DND-41 (cell line): ENCODE measurements at regions not wholly inside any gene's neighbourhood (a gene's known extent, or its start where the extent isn't known, plus 50 kb on each side); places are given as distances from the start of the nearest gene placed in this dataset.

Source experiments
- ATAC-seq: fragments of 200-7000 bp; cut with Tn5 transposase; 3 replicates; pipeline ENCODE4 v1.9.1; 2021; ENCODE audit warnings: low read depth; ENCODE audit not compliant: insufficient read depth
- DNase-seq: peaks from one replicate; pipeline ENCODE4 v3.0.0-alpha.2; 2020
- H2AFZ ChIP-seq: 2 replicates; pipeline ENCODE4 v1.6.0; 2012; ENCODE audit warnings: low read depth, low read length
- H3K27ac ChIP-seq: 2 replicates; pipeline ENCODE4 v1.5.1; 2012; ENCODE audit warnings: low read length, inconsistent platforms
- H3K27me3 ChIP-seq: fragments of 200-600 bp; sonication (generic); 2 replicates; pipeline ENCODE4 v1.6.0; 2012; ENCODE audit warnings: low read length, mild to moderate bottlenecking, inconsistent platforms; ENCODE audit not compliant: insufficient read depth, poor library complexity
- H3K36me3 ChIP-seq: 2 replicates; pipeline ENCODE4 v1.5.1; 2012; ENCODE audit warnings: low read length, inconsistent platforms; ENCODE audit not compliant: insufficient read depth
- H3K4me1 ChIP-seq: 2 replicates; pipeline ENCODE4 v1.5.1; 2012; ENCODE audit warnings: mild to moderate bottlenecking, low read length; ENCODE audit not compliant: insufficient read depth
- H3K4me2 ChIP-seq: 2 replicates; pipeline ENCODE4 v1.6.0; 2012; ENCODE audit warnings: mild to moderate bottlenecking, moderate library complexity, low read length, inconsistent platforms; ENCODE audit not compliant: insufficient read depth
- H3K4me3 ChIP-seq, 2 experiments: fragments of 200-600 bp in 1 of 2; shearing (Covaris generic) in 1 of 2; 2 replicates each; pipeline ENCODE4 v1.5.1; 2012 to 2016; ENCODE audit warnings: inconsistent platforms in 2 of 2, low read length in 2 of 2, mild to moderate bottlenecking in 2 of 2, low read depth in 1 of 2, moderate library complexity in 1 of 2
- H3K79me2 ChIP-seq: 2 replicates; pipeline ENCODE4 v1.6.0; 2012; ENCODE audit warnings: low read length, inconsistent platforms; ENCODE audit not compliant: insufficient read depth
- H3K9ac ChIP-seq: 2 replicates; pipeline ENCODE4 v1.6.0; 2012; ENCODE audit warnings: low read depth, mild to moderate bottlenecking, inconsistent platforms, low read length, moderate library complexity
- H3K9me3 ChIP-seq: 2 replicates; pipeline ENCODE4 v1.5.1; 2012; ENCODE audit warnings: low read length, moderate library complexity, mild to moderate bottlenecking, inconsistent platforms; ENCODE audit not compliant: insufficient read depth, severe bottlenecking
- H4K20me1 ChIP-seq: 2 replicates; pipeline ENCODE4 v1.6.0; 2012; ENCODE audit warnings: low read length; ENCODE audit not compliant: insufficient read depth
- EZH2 ChIP-seq: IDR thresholded peaks from 3 replicates; pipeline ENCODE4 v1.6.1; 2012; ENCODE audit warnings: borderline replicate concordance, low read depth, mild to moderate bottlenecking, moderate library complexity, low read length, inconsistent platforms; ENCODE audit not compliant: severe bottlenecking
- TF ChIP-seq, protein P1 (sequence below): IDR thresholded peaks from 2 replicates; pipeline ENCODE4 v1.5.1; 2012; ENCODE audit warnings: borderline replicate concordance, low read length, moderate library complexity, mild to moderate bottlenecking; ENCODE audit not compliant: poor library complexity, severe bottlenecking; ENCODE audit errors: extremely low read depth

DNA sequence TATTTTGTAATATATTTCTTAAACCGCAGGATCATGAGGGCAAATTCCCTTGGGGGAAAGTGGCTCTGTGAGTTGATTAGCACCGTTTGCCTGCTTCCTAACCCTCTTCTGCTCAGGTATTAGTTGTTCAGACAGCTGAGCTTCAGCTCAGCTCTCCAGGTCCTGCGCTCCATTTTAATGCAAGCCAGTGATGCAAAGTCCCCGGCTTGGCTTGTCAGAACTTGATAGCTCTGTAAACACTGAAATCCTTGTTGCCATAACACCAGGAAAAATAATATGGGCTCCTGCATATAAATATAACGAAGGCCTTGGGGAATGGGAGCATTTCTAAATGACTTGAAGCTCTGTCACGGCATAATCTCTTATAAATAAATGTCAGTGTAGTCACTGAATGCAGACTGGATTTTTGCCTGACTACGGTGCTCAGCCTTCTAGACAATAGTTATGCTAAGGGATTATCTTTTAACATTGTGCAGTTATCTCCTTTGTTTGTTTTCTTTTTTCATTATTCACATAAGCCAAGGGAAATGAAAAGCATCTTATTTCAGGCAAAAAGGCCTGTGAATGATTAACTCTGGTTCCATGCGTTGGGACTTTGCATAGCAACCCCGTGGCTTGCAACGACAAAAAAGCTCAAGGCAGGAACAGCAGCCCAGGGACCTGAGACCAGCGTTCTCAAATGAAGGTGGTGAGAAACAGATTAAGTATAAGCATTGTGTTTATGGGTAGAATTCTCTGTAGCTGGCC, 253.2 kb downstream of the SPRY1 start:
- no peak for ATAC-seq
- no peak overlapping the region for H3K4me3 ChIP-seq
- H3K27me3 ChIP-seq = no peaks in the 10 kb centered on the region
- no peak overlapping the region for H3K9ac ChIP-seq
- no peaks in the 10 kb centered on the region for H3K79me2 ChIP-seq
- no peak overlapping the region for H3K27ac ChIP-seq
- H3K4me1 ChIP-seq = no peaks in the 10 kb centered on the region
- H4K20me1 ChIP-seq = no peaks in the 10 kb centered on the region
- no peak overlapping the region for H3K4me2 ChIP-seq
- H3K36me3 ChIP-seq = no peaks in the 10 kb centered on the region
- no peak for TF ChIP-seq EZH2
- TF ChIP-seq, protein P1, sequence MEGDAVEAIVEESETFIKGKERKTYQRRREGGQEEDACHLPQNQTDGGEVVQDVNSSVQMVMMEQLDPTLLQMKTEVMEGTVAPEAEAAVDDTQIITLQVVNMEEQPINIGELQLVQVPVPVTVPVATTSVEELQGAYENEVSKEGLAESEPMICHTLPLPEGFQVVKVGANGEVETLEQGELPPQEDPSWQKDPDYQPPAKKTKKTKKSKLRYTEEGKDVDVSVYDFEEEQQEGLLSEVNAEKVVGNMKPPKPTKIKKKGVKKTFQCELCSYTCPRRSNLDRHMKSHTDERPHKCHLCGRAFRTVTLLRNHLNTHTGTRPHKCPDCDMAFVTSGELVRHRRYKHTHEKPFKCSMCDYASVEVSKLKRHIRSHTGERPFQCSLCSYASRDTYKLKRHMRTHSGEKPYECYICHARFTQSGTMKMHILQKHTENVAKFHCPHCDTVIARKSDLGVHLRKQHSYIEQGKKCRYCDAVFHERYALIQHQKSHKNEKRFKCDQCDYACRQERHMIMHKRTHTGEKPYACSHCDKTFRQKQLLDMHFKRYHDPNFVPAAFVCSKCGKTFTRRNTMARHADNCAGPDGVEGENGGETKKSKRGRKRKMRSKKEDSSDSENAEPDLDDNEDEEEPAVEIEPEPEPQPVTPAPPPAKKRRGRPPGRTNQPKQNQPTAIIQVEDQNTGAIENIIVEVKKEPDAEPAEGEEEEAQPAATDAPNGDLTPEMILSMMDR = no peak
- no peak for DNase-seq
- H2AFZ ChIP-seq = no peak overlapping the region
- H3K9me3 ChIP-seq = no peaks in the 10 kb centered on the region

DNA sequence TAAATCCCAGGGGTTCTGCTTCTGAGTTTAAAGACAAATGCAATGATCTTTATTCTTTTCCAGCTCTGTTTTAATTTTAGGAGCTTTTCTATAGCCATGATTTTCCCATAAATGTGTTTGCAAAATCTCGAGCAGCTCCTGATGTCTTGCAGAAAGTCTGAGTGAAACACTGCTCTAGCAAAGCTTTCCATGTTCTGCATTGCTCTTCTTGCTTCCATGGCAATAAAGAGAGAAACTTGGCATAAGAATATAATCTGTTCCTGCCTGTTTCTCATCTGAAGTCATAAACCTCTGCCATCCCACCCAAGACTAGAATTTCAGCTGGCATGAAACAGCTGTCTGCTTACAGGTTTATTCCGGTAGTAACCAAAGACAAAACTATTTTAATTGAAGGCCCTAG, 254.5 kb downstream of the SPRY1 start:
- DNase-seq (no peak), ATAC-seq (no peak)
- Histone ChIP-seq H2AFZ (no peak overlapping the region), H3K27me3 (no peaks in the 10 kb centered on the region), H3K9ac (no peak overlapping the region), H3K36me3 (no peaks in the 10 kb centered on the region), H3K79me2 (no peaks in the 10 kb centered on the region), H3K4me2 (no peak overlapping the region), H3K4me3 (no peak overlapping the region), H3K9me3 (no peaks in the 10 kb centered on the region), H4K20me1 (no peaks in the 10 kb centered on the region), H3K4me1 (no peaks in the 10 kb centered on the region), H3K27ac (no peak overlapping the region)
- no peak for TF ChIP-seq EZH2
- TF ChIP-seq, protein P1 = no peak

DNA sequence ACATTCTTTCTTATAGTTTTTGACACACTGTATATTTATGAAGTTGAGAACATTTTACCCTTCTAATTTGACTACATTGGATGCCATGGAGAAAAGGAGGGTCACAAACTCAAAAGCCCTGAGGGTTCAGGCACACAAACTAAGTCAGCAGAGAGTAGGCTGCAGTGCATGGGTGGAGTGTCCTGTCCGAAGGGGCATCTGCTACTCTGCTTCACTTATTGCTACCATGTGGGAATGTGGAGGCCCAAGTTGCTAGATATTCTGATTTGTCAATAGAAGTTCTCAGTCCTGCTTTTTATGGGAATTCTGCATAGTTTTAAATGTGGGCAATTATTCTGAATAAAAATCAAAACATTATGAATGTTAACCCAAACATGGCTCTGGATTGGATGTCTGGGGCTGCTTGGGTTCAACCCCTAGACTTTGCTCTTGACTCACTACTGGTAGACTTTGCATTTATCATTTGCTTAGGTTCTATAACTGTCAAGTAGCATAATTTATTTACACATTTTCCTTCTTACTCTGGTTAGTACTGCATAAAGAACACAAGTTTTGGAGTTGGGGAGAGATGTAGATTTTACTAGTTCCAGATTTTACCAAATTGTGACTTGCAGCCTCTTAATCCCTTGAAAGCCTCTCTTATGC, 255.1 kb downstream of the SPRY1 start:
- Histone ChIP-seq H3K4me2 (no peak overlapping the region), H3K27me3 (no peaks in the 10 kb centered on the region), H3K79me2 (no peaks in the 10 kb centered on the region), H3K36me3 (no peaks in the 10 kb centered on the region), H2AFZ (no peak overlapping the region), H3K27ac (no peak overlapping the region), H4K20me1 (no peaks in the 10 kb centered on the region), H3K9me3 (peaks cover 2% of the 10 kb centered on the region), H3K4me1 (no peaks in the 10 kb centered on the region), H3K4me3 (no peak overlapping the region), H3K9ac (no peak overlapping the region)
- TF ChIP-seq, protein P1 = no peak
- TF ChIP-seq EZH2 = no peak
- ATAC-seq = no peak
- no peak for DNase-seq
